ENCODE measurements at regions not wholly inside any gene's neighbourhood (a gene's known extent, or its start where the extent isn't known, plus 50 kb on each side); places are given as distances from the start of the nearest gene placed in this dataset.

- TF ChIP-seq CTCF (IDR thresholded peaks at IDR 0.05) (no peak), ZFX (IDR thresholded peaks at IDR 0.05; ENCODE audit: borderline replicate concordance) (no peak)
Observed at GRCh38 chr6:153727885-153728284, 311.2 kb upstream of the OPRM1 start.
